ENCODE measurements at regions not wholly inside any gene's neighbourhood (a gene's known extent, or its start where the extent isn't known, plus 50 kb on each side); places are given as distances from the start of the nearest gene placed in this dataset.

DNA sequence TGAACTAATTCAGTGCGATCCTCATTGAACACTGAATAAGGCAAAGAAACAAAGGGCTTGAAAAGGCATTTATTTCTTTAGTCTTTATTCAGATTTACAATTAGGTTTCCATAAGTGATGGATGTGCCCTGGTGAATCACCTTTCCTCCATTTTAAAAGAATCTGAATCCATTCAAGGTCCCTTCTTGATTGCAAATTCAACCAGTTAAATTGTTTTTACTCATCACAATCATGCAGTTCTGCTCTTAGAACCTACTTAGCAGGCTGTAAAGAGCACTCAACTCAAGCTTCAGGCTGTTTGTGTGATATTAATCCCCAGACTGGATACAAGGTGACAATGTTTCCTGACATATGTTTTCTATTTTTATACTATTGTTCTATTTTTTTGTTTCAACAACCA lies 321.0 kb downstream of the TBC1D4 start:
- TF ChIP-seq, protein P1, sequence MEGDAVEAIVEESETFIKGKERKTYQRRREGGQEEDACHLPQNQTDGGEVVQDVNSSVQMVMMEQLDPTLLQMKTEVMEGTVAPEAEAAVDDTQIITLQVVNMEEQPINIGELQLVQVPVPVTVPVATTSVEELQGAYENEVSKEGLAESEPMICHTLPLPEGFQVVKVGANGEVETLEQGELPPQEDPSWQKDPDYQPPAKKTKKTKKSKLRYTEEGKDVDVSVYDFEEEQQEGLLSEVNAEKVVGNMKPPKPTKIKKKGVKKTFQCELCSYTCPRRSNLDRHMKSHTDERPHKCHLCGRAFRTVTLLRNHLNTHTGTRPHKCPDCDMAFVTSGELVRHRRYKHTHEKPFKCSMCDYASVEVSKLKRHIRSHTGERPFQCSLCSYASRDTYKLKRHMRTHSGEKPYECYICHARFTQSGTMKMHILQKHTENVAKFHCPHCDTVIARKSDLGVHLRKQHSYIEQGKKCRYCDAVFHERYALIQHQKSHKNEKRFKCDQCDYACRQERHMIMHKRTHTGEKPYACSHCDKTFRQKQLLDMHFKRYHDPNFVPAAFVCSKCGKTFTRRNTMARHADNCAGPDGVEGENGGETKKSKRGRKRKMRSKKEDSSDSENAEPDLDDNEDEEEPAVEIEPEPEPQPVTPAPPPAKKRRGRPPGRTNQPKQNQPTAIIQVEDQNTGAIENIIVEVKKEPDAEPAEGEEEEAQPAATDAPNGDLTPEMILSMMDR (IDR thresholded peaks at IDR 0.05): no peak
- no peak for TF ChIP-seq POLR2AphosphoS5 (IDR thresholded peaks at IDR 0.05; ENCODE audit: insufficient read depth in 1 of 2, low read depth in 1 of 2)
